ENCODE measurements at regions not wholly inside any gene's neighbourhood (a gene's known extent, or its start where the extent isn't known, plus 50 kb on each side); places are given as distances from the start of the nearest gene placed in this dataset.

DNA sequence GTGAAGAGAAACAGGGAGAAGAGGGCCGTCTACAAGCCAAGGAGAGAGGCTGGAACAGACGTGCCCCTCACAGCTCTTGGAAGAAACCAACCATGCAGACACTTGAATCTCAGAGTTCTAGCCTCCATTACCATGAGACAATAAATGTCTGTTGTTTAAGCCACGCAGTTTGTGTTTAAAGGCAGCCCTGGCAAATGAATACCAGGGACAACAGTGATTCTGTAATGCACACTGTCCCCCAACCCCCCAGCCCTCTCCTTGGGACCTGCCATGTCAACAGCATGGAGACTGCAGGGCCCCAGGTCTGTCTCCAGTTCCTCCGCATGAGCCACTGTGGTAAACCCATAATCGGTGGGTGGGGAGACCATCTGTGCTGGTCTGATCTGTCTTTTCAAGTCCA lies 348.0 kb upstream of the KLF3 start:
- Histone ChIP-seq H2BK5ac (ENCODE audit: low read depth, low read length) (no peak overlapping the region), H4K91ac (replicated peaks; ENCODE audit: insufficient read length, low read length) (no peak overlapping the region), H2BK15ac (ENCODE audit: low read length) (no peak overlapping the region), H3K4me1 (replicated peaks in 1 of 4; ENCODE audit: control insufficient read depth in 3 of 4, insufficient read depth in 4 of 4, low read length in 3 of 4) (peaks cover 0 to 3% (median under 1%) of the 10 kb centered on the region in 4 experiments; a peak in 1 of 7 replicates), H3K56ac (replicated peaks; ENCODE audit: insufficient read length, low read depth, low read length) (no peak overlapping the region), H3K27ac (ENCODE audit: low read depth, low read length) (no peak overlapping the region), H4K20me1 (replicated peaks in 1 of 2; ENCODE audit: control insufficient read depth in 1 of 2, insufficient read depth in 2 of 2, low read length in 2 of 2) (no peaks in the 10 kb centered on the region), H3K23me2 (ENCODE audit: low read depth, low read length) (no peaks in the 10 kb centered on the region), H3K79me1 (ENCODE audit: low read depth, low read length) (no peaks in the 10 kb centered on the region), H3K14ac (ENCODE audit: insufficient read length) (no peak overlapping the region), H3K9ac (replicated peaks in 1 of 4; ENCODE audit: extremely low read depth in 1 of 4, low read depth in 3 of 4, low read length in 3 of 4) (no peak overlapping the region), H2BK12ac (ENCODE audit: low read depth, low read length) (no peak overlapping the region), H2AFZ (ENCODE audit: low read length) (no peak overlapping the region), H2BK20ac (ENCODE audit: low read length) (no peak overlapping the region), H3K9me3 (ENCODE audit: insufficient read depth in 2 of 2, low read depth in 1 of 2, low read length in 1 of 2) (no peaks in the 10 kb centered on the region), H4K5ac (ENCODE audit: insufficient read length, low read depth, low read length) (no peak overlapping the region), H3K79me2 (ENCODE audit: control insufficient read depth in 1 of 2, insufficient read depth in 2 of 2, low read length in 2 of 2) (no peaks in the 10 kb centered on the region), H3K4ac (replicated peaks; ENCODE audit: insufficient read length, low read depth, low read length) (no peak overlapping the region), H3K36me3 (ENCODE audit: control insufficient read depth in 2 of 4, insufficient read depth in 4 of 4, low read length in 3 of 4) (no peaks in the 10 kb centered on the region), H2AK5ac (ENCODE audit: low read depth, low read length) (no peak overlapping the region), H3K18ac (ENCODE audit: extremely low read depth, low read length) (no peak overlapping the region), H2BK120ac (replicated peaks; ENCODE audit: low read depth, low read length) (no peak overlapping the region), H3K27me3 (replicated peaks in 1 of 4; ENCODE audit: control insufficient read depth in 3 of 4, extremely low read depth in 1 of 4, insufficient read depth in 3 of 4, low read length in 3 of 4) (no peaks in the 10 kb centered on the region), H4K8ac (ENCODE audit: extremely low read depth, insufficient read depth, low read length) (no peak overlapping the region), H3K23ac (ENCODE audit: insufficient read length) (no peak overlapping the region), H3K4me3 (ENCODE audit: extremely low read depth in 1 of 4, insufficient read depth in 2 of 4, low read depth in 3 of 4, low read length in 4 of 4) (no peak overlapping the region), H3K4me2 (ENCODE audit: insufficient read depth in 1 of 2, low read depth in 2 of 2, low read length in 2 of 2) (no peak overlapping the region)
- WGBS, 2 experiments (ENCODE audit: extremely low coverage in 1 of 2, insufficient coverage in 1 of 2, insufficient read length in 1 of 2, insufficient replicate concordance in 2 of 2, low coverage in 1 of 2, low lambda C conversion rate in 2 of 2, missing lambda C conversion rate in 1 of 2): 93% methylated on average over 5 of the region's 5 CpGs; no CpG with 5 or more reads in 1 of the 2 experiments
- DNase-seq (ENCODE audit: low read depth in 1 of 2, low spot score in 2 of 2): no peak
- CTCF ChIA-PET (ENCODE audit: partially characterized antibody): interaction anchor here (1.2 to 2.0 kb wide), 3 partner anchors 347 to 415 kb away, joined by 3 to 9 read pairs (median 6); no protein-coding TSS in a partner anchor
- TF ChIP-seq YY1 (IDR thresholded peaks at IDR 0.05; ENCODE audit: low read depth, low read length) (no peak), CBX5 (IDR thresholded peaks at IDR 0.05; ENCODE audit: low read depth, low read length) (no peak), SRF (IDR thresholded peaks at IDR 0.05; ENCODE audit: low read depth, low read length) (no peak), GTF2F1 (IDR thresholded peaks at IDR 0.05; ENCODE audit: borderline replicate concordance, low read depth, low read length) (no peak), CTBP2 (IDR thresholded peaks at IDR 0.05; ENCODE audit: borderline replicate concordance, insufficient read depth, insufficient read length, low read length) (no peak), SP1 (IDR thresholded peaks at IDR 0.05; ENCODE audit: low read depth, low read length) (no peak), BACH1 (IDR thresholded peaks at IDR 0.05; ENCODE audit: low read length) (no peak), BRCA1 (IDR thresholded peaks at IDR 0.05; ENCODE audit: low read depth, low read length) (no peak), MAFK (IDR thresholded peaks at IDR 0.05; ENCODE audit: low read depth, low read length) (no peak)
- POLR2A ChIA-PET (ENCODE audit: partially characterized antibody): no interaction called here
- no peak for FAIRE-seq
